H1 (cell line): ENCODE measurements at regions not wholly inside any gene's neighbourhood (a gene's known extent, or its start where the extent isn't known, plus 50 kb on each side); places are given as distances from the start of the nearest gene placed in this dataset.

ENCODE experiments used
- ATF3 ChIP-seq: IDR thresholded peaks from 2 replicates; pipeline ENCODE4 v1.6.1; 2011; ENCODE audit warnings: low read depth, mild to moderate bottlenecking, low read length; ENCODE audit not compliant: insufficient read depth
- BRCA1 ChIP-seq: IDR thresholded peaks from 2 replicates; pipeline ENCODE4 v1.6.1; 2012; ENCODE audit warnings: low read depth, low read length, improper control_type of control experiment
- E2F6 ChIP-seq: IDR thresholded peaks from 2 replicates; pipeline ENCODE4 v1.6.1; 2012; ENCODE audit warnings: inconsistent platforms
- JUN ChIP-seq: IDR thresholded peaks from 2 replicates; pipeline ENCODE4 v1.6.1; 2011; ENCODE audit warnings: low read depth, mild to moderate bottlenecking, improper control_type of control experiment, low read length
- MAX ChIP-seq: IDR thresholded peaks from 2 replicates; pipeline ENCODE4 v1.6.1; 2012; ENCODE audit warnings: inconsistent platforms
- POLR2A ChIP-seq, 2 experiments: IDR thresholded peaks; 1 replicate in 1 of 2; 2 replicates in 1 of 2; pipeline ENCODE4 v1.6.1; 2011; ENCODE audit warnings: low read depth in 2 of 2, low read length in 2 of 2, mild to moderate bottlenecking in 2 of 2; ENCODE audit errors: control extremely low read depth in 1 of 2
- RXRA ChIP-seq: IDR thresholded peaks from 2 replicates; pipeline ENCODE4 v1.6.1; 2011; ENCODE audit warnings: low read depth, mild to moderate bottlenecking, low read length, moderate library complexity; ENCODE audit not compliant: insufficient read depth
- SRF ChIP-seq: IDR thresholded peaks from 2 replicates; pipeline ENCODE4 v1.6.1; 2011; ENCODE audit warnings: mild to moderate bottlenecking, low read depth, low read length, moderate library complexity
- TAF1 ChIP-seq: IDR thresholded peaks from 2 replicates; pipeline ENCODE4 v1.6.1; 2011; ENCODE audit warnings: mild to moderate bottlenecking, low read depth, low read length
- TBP ChIP-seq: IDR thresholded peaks from 2 replicates; pipeline ENCODE4 v1.6.1; 2011; ENCODE audit warnings: low read depth, low read length, improper control_type of control experiment

- TF ChIP-seq TAF1: no peak
- no peak for TF ChIP-seq POLR2A (IDR thresholded peaks at IDR 0.05; ENCODE audit: control extremely low read depth in 1 of 2, low read depth in 2 of 2, low read length in 2 of 2)
- TF ChIP-seq MAX: no peak
- TF ChIP-seq RXRA: no peak
- TF ChIP-seq TBP: no peak
- no peak for TF ChIP-seq BRCA1
- no peak for TF ChIP-seq E2F6
- TF ChIP-seq ATF3: no peak
- no peak for TF ChIP-seq JUN
- no peak for TF ChIP-seq SRF
Observed at GRCh38 chr13:81319351-81319750, 978.4 kb upstream of the SPRY2 start.
